Stomach smooth muscle (tissue), 2 donors: ENCODE measurements at regions not wholly inside any gene's neighbourhood (a gene's known extent, or its start where the extent isn't known, plus 50 kb on each side); places are given as distances from the start of the nearest gene placed in this dataset.

ENCODE experiments used
- H3K27ac ChIP-seq: one replicate; pipeline ENCODE4 v1.7.0; 2013; ENCODE audit warnings: mild to moderate bottlenecking, low read length, inconsistent platforms
- H3K27me3 ChIP-seq, 2 donors: one replicate each; pipeline ENCODE4 v1.7.0; 2013; ENCODE audit warnings: low read length in 2 of 2; ENCODE audit not compliant: insufficient read depth in 2 of 2, control insufficient read depth in 1 of 2
- H3K36me3 ChIP-seq, 2 donors: one replicate each; pipeline ENCODE4 v1.7.0; 2013; ENCODE audit warnings: low read length in 2 of 2; ENCODE audit not compliant: control insufficient read depth in 2 of 2, insufficient read depth in 2 of 2
- H3K4me1 ChIP-seq: one replicate; pipeline ENCODE4 v1.7.0; 2013; ENCODE audit warnings: low read length; ENCODE audit not compliant: control insufficient read depth, insufficient read depth
- H3K4me3 ChIP-seq, 2 donors: one replicate each; pipeline ENCODE4 v1.7.0; 2013; ENCODE audit warnings: low read length in 2 of 2
- H3K9ac ChIP-seq, 2 donors: one replicate each; pipeline ENCODE4 v1.7.0; 2013; ENCODE audit warnings: low read length in 2 of 2, mild to moderate bottlenecking in 1 of 2
- H3K9me3 ChIP-seq, 2 donors: one replicate each; pipeline ENCODE4 v1.7.0; 2013; ENCODE audit warnings: low read length in 2 of 2; ENCODE audit not compliant: control insufficient read depth in 2 of 2
- donor health status: healthy.
- donor health status: Pancreatic carcinoma.

DNA sequence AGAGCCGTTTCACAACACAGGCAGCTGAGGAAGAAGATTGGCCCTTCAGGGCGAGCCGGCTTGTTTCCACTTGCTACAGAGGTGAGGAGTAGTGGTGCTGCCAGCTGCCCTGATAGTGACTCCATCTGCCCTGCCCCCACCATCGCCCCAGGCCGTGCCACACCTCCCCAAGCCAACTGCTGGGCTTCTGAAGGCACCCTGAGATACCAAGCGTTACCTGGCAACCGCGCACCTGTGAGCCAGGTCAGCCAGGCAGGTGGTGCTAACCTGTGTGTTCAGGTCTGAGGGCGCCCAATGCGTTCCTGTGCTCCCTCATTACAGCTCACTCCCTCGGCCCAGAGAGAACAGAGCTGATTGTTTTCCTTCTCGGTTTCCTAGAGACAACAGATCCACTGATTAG lies 299.1 kb upstream of the ID4 start:
- Histone ChIP-seq H3K9ac (no peak overlapping the region), H3K27me3 (no peaks in the 10 kb centered on the region), H3K27ac (no peak overlapping the region), H3K4me3 (no peak overlapping the region), H3K36me3 (no peaks in the 10 kb centered on the region), H3K9me3 (no peaks in the 10 kb centered on the region), H3K4me1 (no peaks in the 10 kb centered on the region)

DNA sequence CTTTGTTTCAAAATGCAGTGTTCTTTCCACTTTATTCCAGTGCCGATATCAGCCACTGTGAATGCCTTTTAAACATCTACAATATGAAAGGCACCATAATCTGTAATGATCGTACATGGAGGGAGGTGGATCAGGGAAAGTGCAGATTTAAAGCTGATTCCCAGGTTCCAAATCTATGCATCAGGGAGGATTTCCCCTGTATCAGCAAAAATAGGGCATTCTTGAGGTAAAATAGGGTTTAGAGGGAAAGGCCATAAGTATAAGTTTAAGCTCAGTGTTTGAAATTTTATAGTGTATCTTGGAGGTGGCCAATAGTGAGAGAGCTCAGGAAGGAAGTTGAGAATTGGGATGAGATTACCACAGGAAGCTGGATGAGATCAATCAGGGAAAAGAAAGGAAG lies 289.7 kb upstream of the ID4 start:
- Histone ChIP-seq H3K9me3 (no peaks in the 10 kb centered on the region), H3K9ac (no peak overlapping the region), H3K27me3 (no peaks in the 10 kb centered on the region), H3K4me1 (no peaks in the 10 kb centered on the region), H3K36me3 (no peaks in the 10 kb centered on the region), H3K27ac (no peak overlapping the region), H3K4me3 (no peak overlapping the region)

DNA sequence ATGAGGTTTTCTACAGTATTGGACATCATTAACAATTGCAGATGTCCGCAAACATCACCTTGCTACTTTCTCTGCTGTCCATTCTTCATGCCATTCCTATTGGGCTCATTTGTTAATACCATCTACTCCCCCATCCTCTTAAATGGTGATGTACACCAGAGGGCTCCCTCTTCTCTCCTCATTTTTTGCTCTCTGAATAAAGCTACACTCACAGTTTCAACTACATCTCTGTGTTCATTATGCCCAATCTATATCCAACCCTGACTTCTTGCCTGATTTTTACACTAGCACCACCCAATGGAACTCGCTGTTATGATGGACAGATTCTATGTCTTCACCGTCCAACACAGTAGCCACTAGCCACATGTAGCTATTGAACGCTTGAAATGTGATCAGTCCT lies 288.1 kb upstream of the ID4 start:
- Histone ChIP-seq H3K36me3 (no peaks in the 10 kb centered on the region), H3K9ac (no peak overlapping the region), H3K4me1 (no peaks in the 10 kb centered on the region), H3K4me3 (no peak overlapping the region), H3K9me3 (no peaks in the 10 kb centered on the region), H3K27me3 (no peaks in the 10 kb centered on the region), H3K27ac (no peak overlapping the region)

DNA sequence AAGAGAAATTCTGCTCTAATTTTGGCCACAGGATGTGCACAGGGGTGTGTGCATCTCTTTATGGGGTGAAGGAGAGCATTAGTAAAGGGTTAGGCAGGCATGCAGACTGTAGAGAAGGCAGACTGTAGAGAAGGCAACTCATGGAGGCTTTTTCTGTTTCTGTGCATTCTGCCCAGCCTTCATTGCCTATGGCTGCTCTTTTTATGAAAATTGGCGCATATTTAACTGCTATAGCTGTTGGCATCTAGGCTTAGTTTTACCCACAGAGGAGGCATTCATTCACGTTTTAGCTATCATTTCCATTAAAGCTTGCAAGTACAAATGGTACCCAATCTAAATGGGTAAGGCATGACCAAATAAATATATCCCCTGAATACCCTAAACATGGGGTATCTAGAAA lies 286.8 kb upstream of the ID4 start:
- no peaks in the 10 kb centered on the region for H3K4me1 ChIP-seq
- H3K27ac ChIP-seq: no peak overlapping the region

DNA sequence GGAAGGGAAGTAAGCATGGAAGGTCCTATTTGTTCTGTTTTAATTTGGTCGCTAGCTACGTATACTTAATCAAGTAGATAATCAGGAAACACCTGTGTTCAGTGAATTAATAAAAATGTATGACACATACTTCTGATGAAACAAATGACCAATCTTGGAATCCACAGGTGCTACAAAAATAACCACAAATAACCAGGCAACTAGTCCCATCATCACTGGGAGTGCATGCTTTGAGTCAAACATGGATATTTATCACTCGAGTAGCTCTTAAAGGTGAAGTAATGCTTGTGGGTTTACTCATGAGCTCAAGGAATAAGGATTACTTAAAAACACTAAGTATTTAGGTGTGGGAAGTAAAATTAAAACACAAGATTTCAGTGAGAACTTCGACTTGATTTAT lies 285.6 kb upstream of the ID4 start:
- Histone ChIP-seq H3K27me3 (no peaks in the 10 kb centered on the region), H3K36me3 (no peaks in the 10 kb centered on the region), H3K9ac (no peak overlapping the region)

More for the DNA sequence above, 286.8 kb upstream of the ID4 start:
- no peaks in the 10 kb centered on the region for H3K36me3 ChIP-seq
- no peaks in the 10 kb centered on the region for H3K9me3 ChIP-seq
- H3K4me3 ChIP-seq: no peak overlapping the region
- H3K9ac ChIP-seq: no peak overlapping the region
- no peaks in the 10 kb centered on the region for H3K27me3 ChIP-seq

DNA sequence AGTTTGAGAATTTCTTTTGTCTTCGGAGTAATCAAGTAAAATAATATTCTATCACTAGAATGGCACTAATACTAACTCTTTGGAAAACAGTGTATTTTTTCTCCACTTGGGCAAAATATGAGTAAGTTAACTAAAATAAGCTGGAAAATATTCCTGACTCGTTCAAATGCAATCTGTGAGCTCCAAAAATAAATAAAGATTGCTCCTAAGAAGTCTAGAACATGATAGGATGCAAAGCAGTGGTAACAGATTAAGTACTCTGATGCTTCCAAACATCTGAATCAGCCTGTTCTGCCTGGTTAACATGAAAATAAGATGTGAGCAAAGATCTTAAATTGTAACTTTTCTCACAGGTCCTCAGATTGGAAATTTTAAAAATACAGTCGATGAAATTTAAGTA lies 285.1 kb upstream of the ID4 start:
- Histone ChIP-seq H3K9ac (no peak overlapping the region), H3K27me3 (no peaks in the 10 kb centered on the region), H3K4me3 (no peak overlapping the region), H3K4me1 (no peaks in the 10 kb centered on the region), H3K9me3 (no peaks in the 10 kb centered on the region), H3K36me3 (no peaks in the 10 kb centered on the region), H3K27ac (no peak overlapping the region)

More for the DNA sequence above, 285.6 kb upstream of the ID4 start:
- H3K4me1 ChIP-seq: no peaks in the 10 kb centered on the region
- no peak overlapping the region for H3K27ac ChIP-seq
- H3K9me3 ChIP-seq: no peaks in the 10 kb centered on the region
- no peak overlapping the region for H3K4me3 ChIP-seq

DNA sequence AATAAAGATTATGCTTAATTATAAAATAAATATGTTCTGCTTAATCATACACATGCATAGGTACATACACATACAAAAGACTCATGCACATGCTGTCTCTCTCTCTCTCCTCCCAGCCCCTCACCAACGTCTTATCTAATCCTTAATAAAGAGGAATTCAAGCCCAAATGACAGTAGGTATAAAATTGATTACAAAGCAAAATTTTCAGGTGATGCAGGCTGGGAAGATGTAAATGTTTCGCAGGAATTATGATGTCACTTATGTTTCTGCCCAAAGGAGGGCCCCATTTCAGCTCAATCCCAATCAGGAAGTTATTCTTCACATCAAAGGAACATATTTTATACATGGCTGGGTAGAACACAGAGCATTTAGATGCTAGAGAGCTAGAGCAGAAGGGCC lies 284.6 kb upstream of the ID4 start:
- Histone ChIP-seq H3K4me3 (no peak overlapping the region), H3K36me3 (no peaks in the 10 kb centered on the region), H3K27me3 (no peaks in the 10 kb centered on the region), H3K27ac (no peak overlapping the region), H3K9ac (no peak overlapping the region), H3K4me1 (no peaks in the 10 kb centered on the region), H3K9me3 (no peaks in the 10 kb centered on the region)

DNA sequence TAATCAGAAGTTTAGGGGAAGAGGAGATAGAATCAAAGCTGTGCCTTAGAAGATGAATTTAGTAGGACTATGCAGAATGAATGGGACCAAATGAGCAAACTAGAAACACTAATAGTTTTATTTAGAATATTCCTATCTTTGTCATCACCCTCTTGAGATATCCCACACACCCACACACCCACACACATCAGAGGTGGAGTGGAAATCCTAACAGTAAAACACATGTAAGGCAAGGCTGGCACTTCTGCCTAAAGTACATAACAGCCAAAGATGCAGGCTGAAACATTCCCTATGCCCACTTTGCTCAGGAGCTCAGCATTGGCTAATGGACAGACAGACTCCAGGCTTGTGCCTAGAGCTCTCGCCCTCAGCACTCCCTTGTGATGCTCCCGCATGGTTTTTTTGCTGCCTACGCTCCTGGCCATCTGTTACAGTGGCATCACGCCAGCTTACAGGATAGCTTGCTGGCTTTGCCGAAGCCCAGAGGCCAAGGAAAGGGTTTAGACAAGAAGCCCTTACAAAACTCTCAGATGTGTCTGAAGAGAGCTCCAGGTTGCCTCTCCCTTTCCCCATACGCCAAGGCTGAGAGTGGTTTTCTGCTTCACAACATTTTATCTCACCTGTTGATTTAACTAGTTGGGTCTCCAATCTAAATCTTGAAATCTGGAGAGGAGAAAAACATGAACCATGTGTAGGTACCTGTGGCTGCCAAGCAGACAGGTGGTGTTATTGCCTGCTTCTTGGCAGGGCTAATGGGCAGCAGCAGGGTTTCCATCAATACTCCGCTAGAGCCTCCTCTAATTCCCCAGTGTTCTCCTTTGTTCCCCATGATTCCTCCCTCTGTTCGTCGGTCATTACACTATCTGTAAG lies 282.6 kb upstream of the ID4 start:
- no peak overlapping the region for H3K4me3 ChIP-seq
- H3K9me3 ChIP-seq: no peaks in the 10 kb centered on the region
- no peak overlapping the region for H3K27ac ChIP-seq
- no peaks in the 10 kb centered on the region for H3K27me3 ChIP-seq
- no peaks in the 10 kb centered on the region for H3K4me1 ChIP-seq
- H3K36me3 ChIP-seq: no peaks in the 10 kb centered on the region
- no peak overlapping the region for H3K9ac ChIP-seq

DNA sequence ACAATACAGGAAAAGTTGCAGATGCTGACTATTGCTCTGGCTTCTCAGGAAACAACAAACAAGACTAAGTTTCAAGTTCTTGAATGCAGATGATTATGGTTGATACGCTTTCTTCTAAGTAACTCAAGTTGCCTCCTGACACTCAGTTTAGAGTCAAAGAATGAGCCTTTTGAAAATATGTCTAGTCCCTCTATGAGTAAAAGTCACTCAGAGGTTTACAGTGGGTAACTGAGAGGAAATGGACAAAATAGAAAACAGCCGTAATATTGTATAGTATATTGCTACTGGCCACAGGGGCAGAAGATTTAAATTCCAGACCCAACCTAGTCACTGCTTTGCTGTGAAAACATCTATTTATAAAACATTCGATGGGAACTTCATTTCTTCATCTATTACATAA lies 280.0 kb upstream of the ID4 start:
- H3K4me1 ChIP-seq: no peaks in the 10 kb centered on the region
- no peaks in the 10 kb centered on the region for H3K9me3 ChIP-seq
- no peak overlapping the region for H3K9ac ChIP-seq
- no peaks in the 10 kb centered on the region for H3K36me3 ChIP-seq
- no peak overlapping the region for H3K4me3 ChIP-seq
- H3K27ac ChIP-seq: no peak overlapping the region
- H3K27me3 ChIP-seq: no peaks in the 10 kb centered on the region

DNA sequence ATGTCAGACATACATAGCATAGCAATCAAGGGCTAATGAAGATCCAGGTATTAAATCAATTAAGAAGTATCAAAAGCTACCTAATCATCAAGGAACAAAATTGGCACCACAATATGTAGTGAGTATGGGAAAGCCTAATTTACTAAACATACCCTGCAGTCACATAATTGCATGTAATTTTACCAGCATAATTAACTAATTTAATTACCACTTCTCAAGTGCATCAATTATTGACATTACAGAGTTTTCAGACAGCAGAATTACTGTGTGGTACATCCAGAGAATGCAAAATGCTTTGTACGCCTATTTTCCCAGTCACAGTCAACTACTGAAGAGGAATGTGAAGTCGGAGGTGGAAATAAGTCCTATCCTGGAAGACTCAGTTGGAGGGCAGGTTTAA lies 279.0 kb upstream of the ID4 start:
- H3K36me3 ChIP-seq: no peaks in the 10 kb centered on the region

DNA sequence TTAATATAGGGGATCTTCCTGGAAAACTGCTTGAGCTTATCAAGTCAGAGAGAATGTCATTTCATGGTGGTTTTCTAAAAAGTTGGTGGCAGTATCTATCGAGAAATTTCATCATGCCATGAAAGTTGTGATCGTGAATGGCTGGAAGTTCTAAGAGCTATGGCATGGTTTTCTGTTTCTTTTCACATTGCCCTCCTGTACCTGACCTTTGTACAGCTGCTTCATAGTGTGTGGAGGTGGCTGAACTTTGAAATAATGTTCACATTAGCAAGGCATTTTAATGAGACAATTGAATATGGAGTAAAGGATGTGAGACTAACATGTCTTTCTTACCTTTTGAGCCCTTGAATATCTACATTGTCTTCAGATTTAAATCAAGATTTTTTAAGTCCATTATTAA lies 278.2 kb upstream of the ID4 start:
- Histone ChIP-seq H3K36me3 (no peaks in the 10 kb centered on the region), H3K9me3 (no peaks in the 10 kb centered on the region)

More for the DNA sequence above, 279.0 kb upstream of the ID4 start:
- H3K27me3 ChIP-seq: no peaks in the 10 kb centered on the region
- H3K4me3 ChIP-seq: no peak overlapping the region
- H3K9me3 ChIP-seq: no peaks in the 10 kb centered on the region
- no peak overlapping the region for H3K9ac ChIP-seq
- no peak overlapping the region for H3K27ac ChIP-seq
- no peaks in the 10 kb centered on the region for H3K4me1 ChIP-seq

More for the DNA sequence above, 278.2 kb upstream of the ID4 start:
- no peak overlapping the region for H3K9ac ChIP-seq
- no peak overlapping the region for H3K27ac ChIP-seq
- no peaks in the 10 kb centered on the region for H3K4me1 ChIP-seq
- H3K4me3 ChIP-seq: no peak overlapping the region
- no peaks in the 10 kb centered on the region for H3K27me3 ChIP-seq
